ENCODE measurements at regions not wholly inside any gene's neighbourhood (a gene's known extent, or its start where the extent isn't known, plus 50 kb on each side); places are given as distances from the start of the nearest gene placed in this dataset.

DNA sequence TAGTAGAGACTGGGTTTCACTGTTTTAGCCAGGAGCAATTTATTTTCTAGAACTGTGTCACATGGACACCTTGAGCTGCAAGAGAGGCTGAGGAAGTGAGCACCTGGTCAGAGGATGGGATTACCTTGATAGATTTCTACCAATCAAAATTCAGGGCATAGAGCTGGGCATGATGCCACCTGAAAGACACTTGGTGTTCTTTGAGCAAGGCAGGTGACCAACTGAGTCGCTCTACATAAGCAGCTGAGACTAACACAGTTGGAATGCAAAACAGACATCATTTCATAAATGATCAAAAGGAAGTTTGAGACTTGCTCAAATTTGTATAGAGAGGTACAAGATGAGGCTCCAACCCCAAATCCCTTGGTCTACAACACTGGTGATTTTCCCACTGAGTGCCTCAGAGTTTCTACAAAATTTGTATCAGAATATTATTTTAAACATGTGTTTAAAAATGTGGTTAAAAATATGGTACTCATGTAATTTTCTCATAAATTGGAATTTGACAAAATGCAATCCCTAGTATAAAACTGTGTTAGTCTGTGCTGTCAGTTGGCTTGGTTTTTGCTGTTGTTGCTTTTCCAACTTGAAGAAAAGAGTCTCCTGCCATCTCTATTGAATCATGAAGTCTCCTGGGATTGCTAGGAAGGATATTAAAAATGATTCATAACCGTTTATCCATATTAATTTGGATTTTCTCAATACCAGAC is 156.4 kb upstream of the MDFIC start:
- no peak overlapping the region for H3K27ac ChIP-seq (ENCODE audit: extremely low read depth, low read depth, low read length)
- H3K4me1 ChIP-seq (ENCODE audit: control insufficient read depth, insufficient read depth, low read length) = no peaks in the 10 kb centered on the region; the same call in 1 of the 2 replicates
- ChIA-PET CTCF (no interaction called here), POLR2A (no interaction called here)
- no peaks in the 10 kb centered on the region for H3K36me3 ChIP-seq (ENCODE audit: control insufficient read depth in 2 of 2, insufficient read depth in 1 of 2, low read length in 2 of 2)
- no peaks in the 10 kb centered on the region for H3K9me3 ChIP-seq (ENCODE audit: control insufficient read depth, insufficient read depth, low read depth, low read length)
- H3K4me3 ChIP-seq (ENCODE audit: low read depth, low read length) = no peak overlapping the region
- TF ChIP-seq, protein P1, sequence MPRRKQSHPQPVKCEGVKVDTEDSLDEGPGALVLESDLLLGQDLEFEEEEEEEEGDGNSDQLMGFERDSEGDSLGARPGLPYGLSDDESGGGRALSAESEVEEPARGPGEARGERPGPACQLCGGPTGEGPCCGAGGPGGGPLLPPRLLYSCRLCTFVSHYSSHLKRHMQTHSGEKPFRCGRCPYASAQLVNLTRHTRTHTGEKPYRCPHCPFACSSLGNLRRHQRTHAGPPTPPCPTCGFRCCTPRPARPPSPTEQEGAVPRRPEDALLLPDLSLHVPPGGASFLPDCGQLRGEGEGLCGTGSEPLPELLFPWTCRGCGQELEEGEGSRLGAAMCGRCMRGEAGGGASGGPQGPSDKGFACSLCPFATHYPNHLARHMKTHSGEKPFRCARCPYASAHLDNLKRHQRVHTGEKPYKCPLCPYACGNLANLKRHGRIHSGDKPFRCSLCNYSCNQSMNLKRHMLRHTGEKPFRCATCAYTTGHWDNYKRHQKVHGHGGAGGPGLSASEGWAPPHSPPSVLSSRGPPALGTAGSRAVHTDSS (tag by site-specific recombination; IDR thresholded peaks at IDR 0.05) = no peak
- TF ChIP-seq ZXDB (tag by site-specific recombination; IDR thresholded peaks at IDR 0.05) = no peak
- TF ChIP-seq, protein P2, sequence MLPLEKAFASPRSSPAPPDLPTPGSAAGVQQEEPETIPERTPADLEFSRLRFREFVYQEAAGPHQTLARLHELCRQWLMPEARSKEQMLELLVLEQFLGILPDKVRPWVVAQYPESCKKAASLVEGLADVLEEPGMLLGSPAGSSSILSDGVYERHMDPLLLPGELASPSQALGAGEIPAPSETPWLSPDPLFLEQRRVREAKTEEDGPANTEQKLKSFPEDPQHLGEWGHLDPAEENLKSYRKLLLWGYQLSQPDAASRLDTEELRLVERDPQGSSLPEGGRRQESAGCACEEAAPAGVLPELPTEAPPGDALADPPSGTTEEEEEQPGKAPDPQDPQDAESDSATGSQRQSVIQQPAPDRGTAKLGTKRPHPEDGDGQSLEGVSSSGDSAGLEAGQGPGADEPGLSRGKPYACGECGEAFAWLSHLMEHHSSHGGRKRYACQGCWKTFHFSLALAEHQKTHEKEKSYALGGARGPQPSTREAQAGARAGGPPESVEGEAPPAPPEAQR (tag by site-specific recombination; IDR thresholded peaks at IDR 0.05) = no peak
- TF ChIP-seq SCRT2 (tag by site-specific recombination; IDR thresholded peaks at IDR 0.05) = no peak
- TF ChIP-seq, protein P3, sequence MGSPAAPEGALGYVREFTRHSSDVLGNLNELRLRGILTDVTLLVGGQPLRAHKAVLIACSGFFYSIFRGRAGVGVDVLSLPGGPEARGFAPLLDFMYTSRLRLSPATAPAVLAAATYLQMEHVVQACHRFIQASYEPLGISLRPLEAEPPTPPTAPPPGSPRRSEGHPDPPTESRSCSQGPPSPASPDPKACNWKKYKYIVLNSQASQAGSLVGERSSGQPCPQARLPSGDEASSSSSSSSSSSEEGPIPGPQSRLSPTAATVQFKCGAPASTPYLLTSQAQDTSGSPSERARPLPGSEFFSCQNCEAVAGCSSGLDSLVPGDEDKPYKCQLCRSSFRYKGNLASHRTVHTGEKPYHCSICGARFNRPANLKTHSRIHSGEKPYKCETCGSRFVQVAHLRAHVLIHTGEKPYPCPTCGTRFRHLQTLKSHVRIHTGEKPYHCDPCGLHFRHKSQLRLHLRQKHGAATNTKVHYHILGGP (tag by site-specific recombination; IDR thresholded peaks at IDR 0.05) = no peak
- TF ChIP-seq ZNF560 (tag by site-specific recombination; IDR thresholded peaks at IDR 0.05; ENCODE audit: borderline replicate concordance) = no peak
- no peak for TF ChIP-seq ZNF184 (tag by site-specific recombination; IDR thresholded peaks at IDR 0.05)
- no peak for TF ChIP-seq ZBTB7A (tag by site-specific recombination; IDR thresholded peaks at IDR 0.05; ENCODE audit: low read depth)
- no peak for TF ChIP-seq ZNF155 (tag by site-specific recombination; IDR thresholded peaks at IDR 0.05)
- TF ChIP-seq ZNF433 (tag by site-specific recombination; IDR thresholded peaks at IDR 0.05; ENCODE audit: low read depth) = no peak
- no peak for TF ChIP-seq ZNF624 (tag by site-specific recombination; IDR thresholded peaks at IDR 0.05)
- no peak for TF ChIP-seq ZNF223 (tag by site-specific recombination; IDR thresholded peaks at IDR 0.05)

DNA sequence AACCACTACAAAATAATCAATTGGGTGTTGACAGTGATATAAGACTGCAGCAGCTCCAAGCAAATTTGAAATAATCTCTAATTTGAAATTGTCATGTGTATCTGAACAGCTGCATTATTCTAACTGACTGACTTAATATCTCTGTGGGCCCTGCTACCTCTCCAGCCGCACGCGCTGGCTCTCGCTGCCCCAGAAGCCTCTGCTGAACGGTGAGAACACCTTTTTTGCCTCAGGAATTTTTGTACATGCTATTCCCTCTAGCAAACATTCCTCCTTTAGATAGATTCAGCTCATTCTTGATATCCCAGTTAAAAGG is 155.9 kb upstream of the MDFIC start:
- ChIA-PET POLR2A (no interaction called here), CTCF (no interaction called here)
- H3K36me3 ChIP-seq (ENCODE audit: control insufficient read depth in 2 of 2, insufficient read depth in 1 of 2, low read length in 2 of 2) = no peaks in the 10 kb centered on the region
- H3K9me3 ChIP-seq (ENCODE audit: control insufficient read depth, insufficient read depth, low read depth, low read length) = no peaks in the 10 kb centered on the region
- H3K4me3 ChIP-seq (ENCODE audit: low read depth, low read length) = no peak overlapping the region
- H3K27ac ChIP-seq (ENCODE audit: extremely low read depth, low read depth, low read length) = no peak overlapping the region
- H3K4me1 ChIP-seq (ENCODE audit: control insufficient read depth, insufficient read depth, low read length) = no peaks in the 10 kb centered on the region
- no peak for TF ChIP-seq SALL2 (tag by site-specific recombination; IDR thresholded peaks at IDR 0.05; ENCODE audit: borderline replicate concordance)
- no peak for TF ChIP-seq ZNF555 (tag by site-specific recombination; conservative IDR thresholded peaks at IDR 0.05)
- no peak for TF ChIP-seq ZNF658 (tag by site-specific recombination; IDR thresholded peaks at IDR 0.05)
- TF ChIP-seq, protein P4, sequence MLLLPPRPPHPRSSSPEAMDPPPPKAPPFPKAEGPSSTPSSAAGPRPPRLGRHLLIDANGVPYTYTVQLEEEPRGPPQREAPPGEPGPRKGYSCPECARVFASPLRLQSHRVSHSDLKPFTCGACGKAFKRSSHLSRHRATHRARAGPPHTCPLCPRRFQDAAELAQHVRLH (tag by site-specific recombination; IDR thresholded peaks at IDR 0.05) = no peak
- TF ChIP-seq, protein P5, sequence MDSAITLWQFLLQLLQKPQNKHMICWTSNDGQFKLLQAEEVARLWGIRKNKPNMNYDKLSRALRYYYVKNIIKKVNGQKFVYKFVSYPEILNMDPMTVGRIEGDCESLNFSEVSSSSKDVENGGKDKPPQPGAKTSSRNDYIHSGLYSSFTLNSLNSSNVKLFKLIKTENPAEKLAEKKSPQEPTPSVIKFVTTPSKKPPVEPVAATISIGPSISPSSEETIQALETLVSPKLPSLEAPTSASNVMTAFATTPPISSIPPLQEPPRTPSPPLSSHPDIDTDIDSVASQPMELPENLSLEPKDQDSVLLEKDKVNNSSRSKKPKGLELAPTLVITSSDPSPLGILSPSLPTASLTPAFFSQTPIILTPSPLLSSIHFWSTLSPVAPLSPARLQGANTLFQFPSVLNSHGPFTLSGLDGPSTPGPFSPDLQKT (IDR thresholded peaks at IDR 0.05; ENCODE audit: borderline replicate concordance, low read depth, low read length) = no peak
- no peak for TF ChIP-seq KLF7 (tag by site-specific recombination; IDR thresholded peaks at IDR 0.05; ENCODE audit: borderline replicate concordance)
- TF ChIP-seq ZNF768 (tag by site-specific recombination; IDR thresholded peaks at IDR 0.05) = no peak
- TF ChIP-seq ZNF114 (tag by site-specific recombination; IDR thresholded peaks at IDR 0.05) = no peak
- TF ChIP-seq ZNF202 (tag by site-specific recombination; IDR thresholded peaks at IDR 0.05; ENCODE audit: borderline replicate concordance) = no peak
- TF ChIP-seq ZNF747 (tag by site-specific recombination; IDR thresholded peaks at IDR 0.05) = no peak
- no peak for TF ChIP-seq ZNF112 (tag by site-specific recombination; IDR thresholded peaks at IDR 0.05)
- TF ChIP-seq ZBTB8A (tag by site-specific recombination; IDR thresholded peaks at IDR 0.05) = no peak
- TF ChIP-seq, protein P6, sequence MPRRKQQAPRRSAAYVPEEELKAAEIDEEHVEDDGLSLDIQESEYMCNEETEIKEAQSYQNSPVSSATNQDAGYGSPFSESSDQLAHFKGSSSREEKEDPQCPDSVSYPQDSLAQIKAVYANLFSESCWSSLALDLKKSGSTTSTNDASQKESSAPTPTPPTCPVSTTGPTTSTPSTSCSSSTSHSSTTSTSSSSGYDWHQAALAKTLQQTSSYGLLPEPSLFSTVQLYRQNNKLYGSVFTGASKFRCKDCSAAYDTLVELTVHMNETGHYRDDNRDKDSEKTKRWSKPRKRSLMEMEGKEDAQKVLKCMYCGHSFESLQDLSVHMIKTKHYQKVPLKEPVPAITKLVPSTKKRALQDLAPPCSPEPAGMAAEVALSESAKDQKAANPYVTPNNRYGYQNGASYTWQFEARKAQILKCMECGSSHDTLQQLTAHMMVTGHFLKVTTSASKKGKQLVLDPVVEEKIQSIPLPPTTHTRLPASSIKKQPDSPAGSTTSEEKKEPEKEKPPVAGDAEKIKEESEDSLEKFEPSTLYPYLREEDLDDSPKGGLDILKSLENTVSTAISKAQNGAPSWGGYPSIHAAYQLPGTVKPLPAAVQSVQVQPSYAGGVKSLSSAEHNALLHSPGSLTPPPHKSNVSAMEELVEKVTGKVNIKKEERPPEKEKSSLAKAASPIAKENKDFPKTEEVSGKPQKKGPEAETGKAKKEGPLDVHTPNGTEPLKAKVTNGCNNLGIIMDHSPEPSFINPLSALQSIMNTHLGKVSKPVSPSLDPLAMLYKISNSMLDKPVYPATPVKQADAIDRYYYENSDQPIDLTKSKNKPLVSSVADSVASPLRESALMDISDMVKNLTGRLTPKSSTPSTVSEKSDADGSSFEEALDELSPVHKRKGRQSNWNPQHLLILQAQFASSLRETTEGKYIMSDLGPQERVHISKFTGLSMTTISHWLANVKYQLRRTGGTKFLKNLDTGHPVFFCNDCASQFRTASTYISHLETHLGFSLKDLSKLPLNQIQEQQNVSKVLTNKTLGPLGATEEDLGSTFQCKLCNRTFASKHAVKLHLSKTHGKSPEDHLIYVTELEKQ (tag by site-specific recombination; IDR thresholded peaks at IDR 0.05; ENCODE audit: borderline replicate concordance) = no peak
- no peak for TF ChIP-seq ZNF585B (tag by site-specific recombination; IDR thresholded peaks at IDR 0.05)

Data from HEK293 (cell line).